HG02970 (cell line): ENCODE measurements at regions not wholly inside any gene's neighbourhood (a gene's known extent, or its start where the extent isn't known, plus 50 kb on each side); places are given as distances from the start of the nearest gene placed in this dataset.
"Not testable (repeated sequence)": the region's sequence is repeated elsewhere in the genome, so short reads cannot be mapped to it uniquely, and the experiment has no call there.

Experiments used
- ATAC-seq: cut with Tn5 transposase; IDR thresholded peaks from one replicate; pipeline ENCODE4 v1.9.1; 2021; ENCODE audit warnings: mild to moderate bottlenecking, moderate library complexity, moderate number of reproducible peaks; ENCODE audit not compliant: unreplicated experiment, low FRiP score

DNA sequence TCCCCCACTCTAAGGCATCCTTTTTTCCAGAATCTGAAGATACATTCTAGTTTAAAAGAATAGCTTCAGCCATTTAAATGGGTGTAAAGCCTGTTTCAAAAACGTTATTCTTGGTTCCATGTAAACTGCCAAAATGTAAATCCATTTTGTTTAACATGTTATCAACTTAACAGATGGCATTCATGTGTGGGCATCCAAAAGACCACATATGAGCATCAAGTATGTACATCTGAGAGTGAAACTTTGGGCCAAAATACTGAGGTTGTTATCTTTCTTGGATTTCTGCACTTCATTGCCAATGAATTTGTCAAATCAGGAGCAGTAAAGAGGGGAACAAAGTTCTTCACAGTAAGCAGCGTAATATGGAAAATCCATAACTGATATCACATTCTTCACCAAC lies 395.4 kb downstream of the ZNF804A start:
- no peak for ATAC-seq

DNA sequence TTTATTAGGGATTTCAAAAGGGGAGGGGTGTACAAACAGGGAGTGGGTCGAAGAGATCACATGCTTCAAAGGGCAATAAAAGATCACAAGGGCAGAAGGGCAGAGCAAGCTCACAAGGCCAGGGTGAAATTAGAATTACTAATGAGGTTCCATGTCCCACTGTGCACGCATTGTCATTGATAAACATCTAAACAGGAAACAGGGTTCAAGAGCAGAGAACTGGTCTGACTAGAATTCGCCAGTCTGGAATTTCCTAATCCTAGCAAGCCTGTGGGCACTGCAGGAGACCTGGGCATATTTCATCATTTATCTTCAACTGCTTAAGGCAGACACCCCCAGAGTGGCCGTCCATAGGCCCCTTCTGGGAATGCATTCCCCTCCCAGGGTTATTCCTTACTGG lies 408.2 kb downstream of the ZNF804A start:
- no peak for ATAC-seq

DNA sequence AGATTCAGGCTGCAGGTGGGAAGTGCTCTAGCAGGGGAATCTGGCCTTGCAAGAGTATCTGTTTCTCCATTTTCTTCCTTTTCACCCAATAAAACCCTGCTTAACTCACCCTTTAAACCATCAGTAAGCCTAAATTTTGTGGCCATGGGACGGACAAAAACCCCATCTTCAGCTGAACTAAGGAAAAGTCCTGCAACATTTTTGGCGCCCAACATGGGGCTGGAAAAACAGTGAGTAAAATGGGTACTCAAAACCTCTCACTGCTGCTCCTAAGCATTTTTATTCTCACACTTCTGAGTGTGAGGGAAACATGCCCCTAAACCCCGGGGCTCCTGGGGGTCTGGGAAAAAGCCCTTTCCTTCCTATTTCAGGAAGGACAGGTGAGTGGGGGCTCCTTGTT lies 414.3 kb downstream of the ZNF804A start:
- no peak for ATAC-seq

DNA sequence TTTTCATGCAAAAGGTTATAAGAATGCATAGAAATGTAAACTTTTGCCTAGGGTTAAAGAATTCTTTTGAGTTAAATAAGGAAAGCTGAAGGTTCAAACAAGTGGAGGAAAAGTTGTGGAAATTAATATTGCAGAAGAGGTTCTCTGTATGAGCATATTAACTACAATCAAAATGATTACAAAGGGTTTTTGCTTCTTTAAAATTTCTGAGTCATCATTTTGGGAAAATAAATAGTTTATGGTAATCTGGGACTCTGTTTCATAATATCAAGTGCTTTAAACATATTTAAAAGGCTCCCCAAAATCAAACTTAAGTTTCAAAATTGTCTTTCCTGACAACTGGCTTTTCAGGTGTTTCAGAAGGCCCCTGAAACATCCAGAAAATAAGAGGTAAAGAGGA lies 415.7 kb downstream of the ZNF804A start:
- no peak for ATAC-seq

DNA sequence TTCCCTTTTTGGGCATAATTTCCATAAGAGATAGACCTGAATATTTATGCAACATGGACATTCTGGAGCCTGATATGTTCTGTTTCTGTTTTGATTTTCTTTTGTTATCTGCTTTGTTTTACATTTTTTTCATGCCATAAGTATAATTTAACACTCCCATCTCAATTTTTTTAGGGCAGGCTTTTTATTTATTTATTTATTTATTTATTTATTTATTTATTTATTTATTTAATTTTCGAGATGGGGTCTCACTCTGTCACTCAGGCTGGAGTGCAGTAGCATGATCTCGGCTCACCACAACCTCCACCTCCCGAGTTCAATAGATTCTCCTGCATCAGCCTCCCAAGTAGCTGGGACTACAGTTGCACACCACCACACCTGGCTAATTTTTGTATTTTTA lies 427.6 kb downstream of the ZNF804A start:
- not testable (repeated sequence) for ATAC-seq

DNA sequence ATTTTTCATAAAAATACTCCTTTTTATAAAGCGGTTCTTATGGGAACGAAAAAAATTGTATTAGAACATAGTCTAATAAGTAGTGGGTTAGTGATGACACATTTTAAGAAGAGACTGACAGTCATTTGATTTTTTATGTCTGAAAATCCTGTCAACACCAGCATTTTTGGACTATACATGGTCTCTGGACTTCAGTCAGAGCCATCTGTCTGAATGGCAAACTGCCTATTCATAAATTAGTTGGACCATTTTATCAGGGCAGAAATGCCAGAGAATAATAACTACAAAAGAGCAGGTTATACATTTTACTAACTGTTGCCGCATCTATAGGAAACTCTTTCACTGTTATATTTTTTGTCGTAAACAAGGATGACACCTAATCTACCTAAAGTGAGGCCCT lies 437.6 kb downstream of the ZNF804A start:
- ATAC-seq, result no peak

DNA sequence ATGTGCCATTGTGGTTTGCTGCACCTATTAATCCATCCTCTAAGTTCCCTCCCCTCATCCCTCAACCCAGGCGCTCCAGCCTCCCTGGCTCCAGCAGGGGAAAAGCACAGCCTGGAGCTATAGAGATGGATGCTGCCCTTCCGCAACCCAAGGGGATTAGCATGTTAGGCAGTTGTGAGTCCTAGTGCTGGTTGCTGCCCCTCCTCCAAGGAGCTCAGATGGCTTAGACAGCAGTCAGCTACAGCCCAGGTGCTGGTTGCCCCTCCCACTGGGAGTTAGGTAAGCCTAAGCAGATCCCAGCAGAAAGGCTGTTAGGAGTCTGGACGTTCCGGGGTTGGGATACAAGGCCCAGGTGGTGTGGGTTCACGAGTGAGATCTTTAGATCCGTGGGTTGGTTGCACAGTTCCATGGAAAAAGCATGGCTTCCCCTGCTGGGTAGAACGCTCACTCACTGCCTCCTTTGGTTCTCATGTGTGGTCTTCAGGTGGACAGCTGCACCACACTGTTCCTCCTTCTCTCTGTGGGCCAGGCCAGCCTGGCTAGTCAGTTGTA lies 446.1 kb downstream of the ZNF804A start:
- no peak for ATAC-seq

DNA sequence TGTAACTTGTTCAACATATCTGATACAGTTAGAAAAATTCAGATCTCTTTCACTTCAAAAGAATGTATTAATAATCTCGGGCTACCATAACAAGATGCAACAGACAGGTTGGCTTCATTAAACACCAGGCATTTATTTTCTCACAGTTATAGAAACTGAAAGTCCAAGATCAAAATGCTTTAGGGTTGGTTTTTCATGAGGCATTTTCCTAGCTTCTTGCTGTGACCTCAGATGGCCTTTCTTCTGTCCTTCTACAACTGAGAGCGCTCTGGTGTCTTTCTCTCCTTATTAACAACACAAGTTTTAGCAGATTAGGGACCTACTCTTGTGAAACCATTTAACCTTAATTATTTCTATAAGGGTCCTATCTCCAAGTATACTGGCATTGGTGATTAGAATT lies 452.5 kb downstream of the ZNF804A start:
- ATAC-seq, result no peak

DNA sequence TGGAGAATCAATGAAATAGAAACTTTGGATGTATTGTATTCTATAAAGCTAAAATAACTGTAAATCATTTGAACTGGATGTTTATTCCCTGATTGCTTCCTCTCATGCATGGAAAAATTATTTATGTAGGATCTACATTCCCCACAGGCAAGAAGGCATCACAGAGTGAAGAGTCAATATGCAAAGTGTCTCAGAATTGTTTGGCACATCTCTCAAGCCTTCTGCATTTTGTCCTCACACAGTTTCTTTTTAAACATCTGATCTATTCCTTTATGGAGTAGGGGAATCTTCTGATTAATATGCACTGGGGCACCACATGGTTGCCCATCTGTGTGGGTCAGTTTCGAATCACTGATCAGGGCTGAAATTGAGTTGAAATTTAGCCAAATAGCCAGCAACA lies 465.4 kb downstream of the ZNF804A start:
- no peak for ATAC-seq

DNA sequence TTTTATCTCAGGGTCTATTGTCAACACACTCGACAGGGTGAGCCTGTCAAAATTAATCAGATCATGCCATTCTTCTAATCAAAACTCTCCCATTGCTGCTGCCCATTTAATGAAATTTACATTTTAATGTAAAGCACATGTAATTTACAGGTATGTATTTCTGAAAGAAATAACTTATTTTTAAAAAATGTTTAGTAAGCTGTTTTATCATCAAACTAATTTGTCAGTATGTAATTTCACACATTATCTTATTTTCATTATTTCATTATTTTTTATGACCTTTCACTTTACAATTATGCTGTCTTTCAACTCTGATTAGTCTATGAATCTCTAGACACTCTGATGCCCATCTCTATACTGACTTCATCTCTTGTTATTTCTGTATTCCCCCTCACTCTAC lies 467.8 kb downstream of the ZNF804A start:
- no peak for ATAC-seq

DNA sequence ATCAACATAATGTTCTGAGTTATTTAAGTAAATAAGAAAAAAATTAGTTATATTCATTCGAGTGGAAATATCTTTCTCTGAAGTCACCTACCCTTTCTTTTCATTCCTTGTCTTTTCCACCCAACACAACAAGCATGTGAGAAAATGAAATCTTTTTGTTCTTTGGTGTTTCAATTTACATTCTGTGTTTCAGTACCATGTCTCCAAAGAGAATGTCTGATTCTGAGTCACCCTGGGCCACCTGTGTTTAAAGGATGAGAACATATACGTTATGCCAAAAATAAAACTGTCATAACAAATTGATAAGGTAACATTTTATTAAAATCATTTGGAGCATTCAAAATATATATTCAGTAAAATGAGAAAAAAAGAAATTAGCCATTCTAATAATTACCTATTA lies 470.8 kb downstream of the ZNF804A start:
- no peak for ATAC-seq

DNA sequence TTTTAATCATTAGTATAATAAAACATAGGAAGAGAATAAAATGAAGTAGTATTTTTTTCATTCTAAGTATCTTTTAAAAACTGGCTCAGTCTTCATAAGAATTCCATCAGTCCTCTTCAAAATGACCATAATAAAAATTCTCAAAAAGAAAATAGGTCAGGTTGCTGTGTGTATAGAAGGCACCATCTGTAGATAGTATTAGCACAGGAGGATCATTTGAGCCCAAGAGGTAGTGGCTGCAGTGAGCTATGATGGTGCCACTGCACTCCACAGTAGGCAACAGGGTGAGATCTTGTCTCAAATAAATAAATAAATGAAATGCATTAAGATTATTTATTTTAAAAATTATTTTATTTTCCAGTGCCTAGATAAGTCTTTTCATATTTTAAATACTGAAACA lies 475.8 kb downstream of the ZNF804A start:
- ATAC-seq, result no peak

DNA sequence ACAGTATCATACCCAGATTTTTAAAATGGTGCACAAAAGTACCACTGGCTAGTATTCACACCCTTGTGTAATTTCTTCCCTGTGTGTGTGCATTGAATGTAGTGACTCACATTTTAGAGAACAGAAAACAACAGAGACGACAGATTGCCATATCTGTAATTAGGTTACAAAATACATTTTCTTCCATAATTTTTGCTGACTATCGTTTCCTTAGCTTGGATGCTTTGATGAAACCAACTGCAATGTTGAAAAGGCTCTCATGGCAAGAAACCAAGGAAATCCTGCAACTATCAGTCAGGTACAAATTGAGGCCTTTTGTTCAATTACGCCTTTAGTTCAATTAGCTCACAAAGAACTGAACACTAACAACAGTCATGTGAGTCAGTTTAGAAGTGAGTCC lies 484.4 kb downstream of the ZNF804A start:
- no peak for ATAC-seq

DNA sequence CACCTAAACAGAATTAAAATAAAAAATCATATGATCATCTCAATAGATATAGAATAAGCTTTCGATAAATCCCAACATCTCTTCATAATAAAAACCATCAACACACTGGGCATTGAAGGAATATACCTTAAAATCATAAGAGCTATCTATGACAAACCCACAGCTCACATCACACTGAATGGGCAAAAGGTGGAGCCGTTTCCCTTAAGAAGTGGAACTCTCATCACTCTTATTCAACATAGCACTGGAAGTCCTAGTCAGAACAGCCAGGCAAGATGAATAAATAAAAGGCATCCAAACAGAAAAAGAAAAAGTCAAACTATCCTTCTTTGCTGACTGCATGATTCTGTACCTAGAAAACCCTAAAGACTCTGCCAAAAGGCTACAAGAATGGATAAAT lies 510.3 kb downstream of the ZNF804A start:
- no peak for ATAC-seq

DNA sequence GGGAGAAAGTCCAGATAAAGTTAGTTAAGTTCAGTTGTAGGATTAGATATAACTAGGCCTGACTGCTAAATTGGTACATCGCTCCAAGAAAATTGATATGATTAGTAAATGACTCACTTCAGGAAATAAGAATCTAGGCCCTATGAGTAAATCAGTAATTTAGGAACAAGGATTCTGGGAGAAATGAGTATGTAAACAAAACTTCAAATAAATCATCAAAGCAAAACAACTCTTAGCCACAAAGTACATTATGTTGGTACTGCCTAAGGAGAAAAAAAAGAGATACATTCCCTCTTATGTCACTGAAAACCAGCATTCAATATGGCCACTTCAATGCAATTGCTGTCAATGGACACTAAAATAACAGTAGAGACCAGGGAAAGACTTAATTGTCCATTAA lies 529.1 kb downstream of the ZNF804A start:
- no peak for ATAC-seq

DNA sequence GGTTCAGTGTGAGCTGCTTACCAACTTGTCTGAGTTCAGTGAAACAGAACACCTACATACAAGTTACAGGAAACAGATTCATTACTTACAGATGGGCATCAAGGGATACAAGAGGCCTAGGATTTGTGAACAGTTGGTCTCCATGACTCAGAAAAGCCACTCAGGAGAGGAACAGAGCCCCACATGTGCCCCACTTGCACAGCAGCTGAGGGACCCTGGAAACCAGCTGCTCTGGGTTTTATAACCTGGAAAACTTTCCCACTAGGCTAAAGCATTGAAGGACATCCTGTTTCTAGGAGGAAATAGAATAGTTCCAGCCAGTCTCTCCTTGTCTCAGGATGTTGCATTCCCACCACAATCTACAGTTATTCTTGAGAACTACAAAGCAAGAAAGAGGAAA lies 530.0 kb downstream of the ZNF804A start:
- ATAC-seq, result no peak

DNA sequence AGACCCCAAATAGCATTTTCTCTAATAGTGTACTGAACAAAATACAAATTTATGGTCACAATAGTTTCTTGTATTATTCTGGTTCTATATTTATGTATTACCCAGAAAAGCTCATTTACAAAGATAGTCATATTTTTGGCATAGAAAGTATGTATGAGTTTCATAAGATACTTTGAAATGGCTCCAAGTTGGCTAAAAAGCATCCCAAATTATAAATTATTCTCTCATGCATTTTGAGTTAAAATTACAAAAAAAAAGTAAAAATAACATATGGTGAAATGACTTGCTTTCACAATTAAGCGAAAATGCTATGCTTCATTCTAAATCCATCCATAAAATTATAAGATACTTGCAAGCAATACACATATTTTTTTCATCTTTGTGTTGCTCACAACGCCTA lies 530.7 kb downstream of the ZNF804A start:
- no peak for ATAC-seq

DNA sequence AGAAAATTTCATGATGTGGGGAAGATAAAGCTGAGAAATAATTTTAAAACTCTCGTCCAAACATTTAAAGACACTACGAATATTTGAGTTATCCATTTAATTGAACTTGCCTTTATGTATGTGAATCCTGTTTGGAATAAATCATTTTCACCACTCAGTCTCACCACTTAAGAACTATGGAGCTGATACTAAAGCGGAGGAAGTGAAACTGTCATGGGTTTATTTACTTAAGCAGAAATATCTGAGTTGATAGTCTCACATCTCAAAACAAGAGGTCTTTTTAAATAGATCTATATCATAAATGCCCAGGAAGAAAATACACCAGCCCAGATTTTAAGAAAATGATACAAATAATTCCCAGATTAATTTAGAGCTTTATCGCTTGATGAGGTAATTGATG lies 532.4 kb downstream of the ZNF804A start:
- no peak for ATAC-seq

DNA sequence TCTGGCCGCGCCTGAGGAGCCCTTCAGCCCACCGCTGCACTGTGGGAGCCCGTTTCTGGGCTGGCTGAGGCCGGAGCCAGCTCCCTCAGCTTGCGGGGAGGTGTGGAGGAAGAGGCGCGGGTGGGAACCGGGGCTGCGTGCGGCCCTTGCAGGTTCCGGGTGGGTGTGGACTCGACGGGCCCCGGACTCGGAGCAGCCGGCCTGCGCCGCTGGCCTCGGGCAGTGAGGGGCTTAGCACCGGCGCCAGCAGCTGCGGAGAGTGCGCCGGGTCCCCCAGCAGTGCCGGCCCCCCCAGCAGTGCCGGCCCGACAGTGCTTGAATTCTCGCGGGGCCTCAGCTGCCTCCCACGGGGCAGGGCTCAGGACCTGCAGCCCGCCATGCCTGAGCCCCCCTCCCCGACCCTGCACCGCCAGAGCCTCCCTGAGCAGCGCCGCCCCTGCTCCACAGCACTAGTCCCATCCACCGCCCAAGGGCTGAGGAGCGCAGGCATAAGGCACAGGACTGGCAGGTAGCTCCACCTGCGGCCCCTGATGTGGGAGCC lies 534.2 kb downstream of the ZNF804A start:
- ATAC-seq, result no peak

DNA sequence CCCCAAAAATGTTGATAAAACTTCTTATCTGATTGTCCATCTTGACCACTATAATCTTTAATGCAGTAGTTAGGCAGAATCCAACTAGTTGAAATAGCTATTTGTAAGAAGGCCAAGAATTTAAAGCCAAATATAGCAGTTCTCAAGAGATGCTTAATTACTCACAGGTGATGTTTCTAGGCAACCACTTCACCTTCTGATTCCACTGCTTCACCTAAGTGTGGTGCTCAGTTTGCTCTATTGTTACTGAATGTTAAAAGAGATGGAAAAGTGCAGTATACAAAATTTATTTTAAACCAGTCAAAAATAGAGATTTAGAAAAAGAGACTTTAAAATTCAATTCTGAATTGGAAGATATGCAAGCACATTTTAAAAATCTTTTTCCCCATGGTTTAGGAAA lies 539.4 kb downstream of the ZNF804A start:
- ATAC-seq, result no peak

DNA sequence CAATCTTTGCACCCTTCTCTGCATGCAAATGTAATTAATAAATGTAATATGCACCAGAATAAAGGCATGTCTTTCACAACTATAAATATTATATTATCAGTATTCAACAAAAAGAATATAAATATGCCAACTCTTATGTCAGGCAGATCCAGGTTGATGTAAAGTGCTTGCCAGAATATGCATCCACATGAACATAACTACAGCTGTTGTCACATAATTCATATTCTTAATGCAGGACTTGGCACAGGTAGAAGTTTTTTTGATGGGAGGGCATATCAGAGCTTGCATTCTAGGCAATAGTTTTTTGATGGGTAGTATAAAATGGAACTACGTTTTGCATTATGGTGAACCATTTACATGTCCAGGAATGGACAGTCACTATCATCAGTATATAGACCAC lies 544.3 kb downstream of the ZNF804A start:
- ATAC-seq, result no peak

DNA sequence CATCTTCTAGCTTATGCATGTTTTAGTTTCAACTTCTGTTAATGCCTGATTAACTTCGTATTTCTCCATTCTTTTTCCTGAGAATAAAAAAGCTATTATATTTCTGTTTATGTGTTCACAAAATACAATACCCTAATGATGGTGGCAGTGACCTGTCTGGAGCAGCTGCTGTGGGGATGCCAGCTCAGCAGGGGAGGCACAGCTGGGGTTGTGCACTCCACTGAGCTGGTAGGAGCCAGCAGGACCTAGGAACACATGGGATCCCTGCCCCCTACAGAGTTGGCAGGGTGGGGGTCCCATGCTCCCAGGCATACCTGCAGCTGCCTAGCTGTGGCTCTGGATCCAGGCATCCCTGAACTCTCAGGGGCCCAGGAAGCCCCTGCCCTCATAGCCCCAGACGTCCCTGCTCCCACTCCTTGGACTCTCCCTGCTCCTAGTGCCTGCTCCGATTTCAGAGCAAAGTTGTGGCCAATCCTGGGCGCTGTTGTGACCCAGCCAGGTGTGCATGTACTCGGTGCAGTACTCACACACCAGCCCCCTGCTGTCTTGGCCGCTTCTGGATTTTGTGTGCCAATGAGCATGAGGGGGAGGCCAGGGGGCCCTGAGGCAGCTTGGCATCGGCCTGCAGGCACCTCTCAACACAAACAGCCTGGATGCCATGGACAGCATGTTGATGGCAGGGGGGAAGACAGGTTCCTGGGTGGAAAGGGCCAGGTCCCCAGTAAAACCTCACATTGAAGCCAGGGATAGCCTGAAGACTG lies 546.0 kb downstream of the ZNF804A start:
- no peak for ATAC-seq
